Glutamatergic neuron (in vitro differentiated cells): ENCODE measurements at regions not wholly inside any gene's neighbourhood (a gene's known extent, or its start where the extent isn't known, plus 50 kb on each side); places are given as distances from the start of the nearest gene placed in this dataset.

ENCODE experiments used
- DNase-seq: peaks from one replicate; pipeline ENCODE4 v3.0.0; 2022
- H3K27ac Mint-ChIP-seq: one replicate; pipeline ENCODE4 v1.8.0; 2020; ENCODE audit warnings: mild to moderate bottlenecking, mixed read lengths, inconsistent platforms; ENCODE audit not compliant: unreplicated experiment
- H3K27me3 Mint-ChIP-seq: one replicate; pipeline ENCODE4 v1.8.0; 2020; ENCODE audit warnings: mild to moderate bottlenecking, moderate library complexity, mixed read lengths, inconsistent platforms; ENCODE audit not compliant: unreplicated experiment
- H3K36me3 Mint-ChIP-seq: one replicate; pipeline ENCODE4 v1.8.0; 2020; ENCODE audit warnings: mild to moderate bottlenecking, mixed read lengths, inconsistent platforms; ENCODE audit not compliant: unreplicated experiment
- H3K4me1 Mint-ChIP-seq: one replicate; pipeline ENCODE4 v1.8.0; 2020; ENCODE audit warnings: mild to moderate bottlenecking, low read depth, mixed read lengths, inconsistent platforms; ENCODE audit not compliant: unreplicated experiment
- H3K4me3 Mint-ChIP-seq: one replicate; pipeline ENCODE4 v1.8.0; 2020; ENCODE audit warnings: mild to moderate bottlenecking, mixed read lengths, inconsistent platforms; ENCODE audit not compliant: unreplicated experiment
- H3K9me3 Mint-ChIP-seq: one replicate; pipeline ENCODE4 v1.8.0; 2020; ENCODE audit warnings: mild to moderate bottlenecking, moderate library complexity, mixed read lengths, inconsistent platforms; ENCODE audit not compliant: unreplicated experiment
- TF ChIP-seq, protein P1 (sequence below): fragments of 200-600 bp; sonication (generic); IDR thresholded peaks from one replicate; pipeline ENCODE4 v1.5.0; 2021; ENCODE audit not compliant: partially characterized antibody, unreplicated experiment

DNA sequence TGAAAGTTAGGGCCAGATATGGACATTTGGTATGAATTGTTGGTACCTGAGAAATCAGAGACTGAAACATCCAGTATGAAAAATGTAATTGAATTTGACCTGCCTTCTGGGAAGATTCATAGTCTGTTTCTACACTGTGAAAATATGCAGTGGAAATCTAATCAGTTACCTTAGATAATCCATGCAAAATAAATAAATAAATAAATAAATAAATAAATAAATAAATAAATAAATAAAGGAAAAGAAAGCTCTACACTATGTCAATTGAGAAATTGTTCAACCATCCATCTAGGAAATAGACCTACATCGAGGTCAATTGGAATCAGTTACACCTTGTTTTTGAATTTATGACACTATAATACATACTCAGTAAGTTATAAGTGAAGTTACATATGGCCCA, 252.3 kb downstream of the VGLL3 start:
- H3K9me3 Mint-ChIP-seq = no peaks in the 10 kb centered on the region
- no peaks in the 10 kb centered on the region for H3K36me3 Mint-ChIP-seq
- TF ChIP-seq, protein P1, sequence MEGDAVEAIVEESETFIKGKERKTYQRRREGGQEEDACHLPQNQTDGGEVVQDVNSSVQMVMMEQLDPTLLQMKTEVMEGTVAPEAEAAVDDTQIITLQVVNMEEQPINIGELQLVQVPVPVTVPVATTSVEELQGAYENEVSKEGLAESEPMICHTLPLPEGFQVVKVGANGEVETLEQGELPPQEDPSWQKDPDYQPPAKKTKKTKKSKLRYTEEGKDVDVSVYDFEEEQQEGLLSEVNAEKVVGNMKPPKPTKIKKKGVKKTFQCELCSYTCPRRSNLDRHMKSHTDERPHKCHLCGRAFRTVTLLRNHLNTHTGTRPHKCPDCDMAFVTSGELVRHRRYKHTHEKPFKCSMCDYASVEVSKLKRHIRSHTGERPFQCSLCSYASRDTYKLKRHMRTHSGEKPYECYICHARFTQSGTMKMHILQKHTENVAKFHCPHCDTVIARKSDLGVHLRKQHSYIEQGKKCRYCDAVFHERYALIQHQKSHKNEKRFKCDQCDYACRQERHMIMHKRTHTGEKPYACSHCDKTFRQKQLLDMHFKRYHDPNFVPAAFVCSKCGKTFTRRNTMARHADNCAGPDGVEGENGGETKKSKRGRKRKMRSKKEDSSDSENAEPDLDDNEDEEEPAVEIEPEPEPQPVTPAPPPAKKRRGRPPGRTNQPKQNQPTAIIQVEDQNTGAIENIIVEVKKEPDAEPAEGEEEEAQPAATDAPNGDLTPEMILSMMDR = no peak
- no peak overlapping the region for H3K27ac Mint-ChIP-seq
- H3K4me1 Mint-ChIP-seq = peaks cover 6% of the 10 kb centered on the region
- H3K27me3 Mint-ChIP-seq = no peaks in the 10 kb centered on the region
- H3K4me3 Mint-ChIP-seq = no peak overlapping the region
- DNase-seq = no peak

DNA sequence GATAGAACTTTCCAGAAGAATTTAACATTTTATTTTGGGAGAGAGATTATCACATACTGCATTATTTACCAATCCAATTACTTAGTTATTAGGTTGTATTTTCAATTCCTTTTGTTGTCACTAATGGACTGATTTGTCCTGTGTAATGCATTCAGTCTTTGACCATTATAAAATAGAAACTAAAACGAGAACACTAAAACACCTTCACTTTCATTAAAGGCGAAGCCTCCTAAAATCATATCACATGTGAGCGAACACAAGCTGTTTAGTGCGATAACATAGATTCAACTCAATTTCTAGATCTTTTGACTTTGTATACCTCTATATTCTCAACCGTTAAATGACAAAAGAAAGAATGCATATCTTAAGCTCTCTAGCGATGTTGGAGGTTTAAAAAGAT, 253.4 kb downstream of the VGLL3 start:
- DNase-seq = no peak
- H3K27ac Mint-ChIP-seq = no peak overlapping the region
- no peaks in the 10 kb centered on the region for H3K9me3 Mint-ChIP-seq
- H3K36me3 Mint-ChIP-seq = no peaks in the 10 kb centered on the region
- TF ChIP-seq, protein P1 = no peak
- no peaks in the 10 kb centered on the region for H3K4me1 Mint-ChIP-seq
- no peaks in the 10 kb centered on the region for H3K27me3 Mint-ChIP-seq
- H3K4me3 Mint-ChIP-seq = no peak overlapping the region

DNA sequence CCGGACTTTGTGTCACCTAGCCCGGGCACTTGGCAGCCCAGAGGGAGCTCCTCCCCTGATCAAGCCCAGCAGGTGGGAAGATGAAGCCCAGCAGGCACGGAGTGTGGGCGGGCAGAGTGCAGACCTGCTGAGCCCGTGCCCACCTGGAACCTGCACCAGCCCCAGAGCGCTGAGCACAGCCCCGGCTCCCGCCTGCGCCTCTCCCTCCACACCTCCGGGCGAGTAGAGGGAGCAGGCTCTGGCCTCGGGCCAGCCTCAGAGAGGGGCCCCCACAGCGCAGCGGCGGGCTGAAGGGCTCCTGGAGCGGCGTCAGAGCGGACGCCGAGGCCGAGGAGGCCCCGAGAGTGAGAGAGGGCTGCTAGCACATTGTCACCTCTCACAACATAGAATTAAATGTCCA, 257.7 kb downstream of the VGLL3 start:
- no peak for DNase-seq
- Mint-ChIP-seq H3K4me3 (no peak overlapping the region), H3K27ac (no peak overlapping the region), H3K27me3 (no peaks in the 10 kb centered on the region), H3K36me3 (peaks cover 6% of the 10 kb centered on the region), H3K9me3 (no peaks in the 10 kb centered on the region), H3K4me1 (no peaks in the 10 kb centered on the region)
- TF ChIP-seq, protein P1 = no peak

DNA sequence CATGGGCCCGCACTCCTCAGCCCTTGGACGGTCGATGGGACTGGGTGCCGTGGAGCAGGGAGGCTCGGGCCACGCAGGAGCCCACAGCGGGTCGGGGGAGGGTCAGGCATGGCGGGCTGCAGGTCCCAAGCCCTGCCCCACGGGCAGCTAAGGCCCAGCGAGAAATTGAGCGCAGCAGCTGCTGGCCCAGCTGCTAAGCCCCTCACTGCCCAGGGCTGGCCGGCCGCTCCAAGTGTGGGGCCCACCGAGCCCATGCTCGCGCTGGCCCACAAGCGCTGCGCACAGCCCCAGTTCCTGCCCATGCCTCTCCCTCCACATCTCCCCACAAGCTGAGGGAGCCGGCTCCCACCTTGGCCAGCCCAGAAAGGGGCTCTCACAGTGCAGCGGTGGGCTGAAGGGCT, 259.4 kb downstream of the VGLL3 start:
- Mint-ChIP-seq H3K4me3 (no peak overlapping the region), H3K36me3 (peaks cover 6% of the 10 kb centered on the region), H3K4me1 (no peaks in the 10 kb centered on the region), H3K27me3 (no peaks in the 10 kb centered on the region), H3K9me3 (no peaks in the 10 kb centered on the region), H3K27ac (no peak overlapping the region)
- DNase-seq = no peak
- TF ChIP-seq, protein P1 = no peak

DNA sequence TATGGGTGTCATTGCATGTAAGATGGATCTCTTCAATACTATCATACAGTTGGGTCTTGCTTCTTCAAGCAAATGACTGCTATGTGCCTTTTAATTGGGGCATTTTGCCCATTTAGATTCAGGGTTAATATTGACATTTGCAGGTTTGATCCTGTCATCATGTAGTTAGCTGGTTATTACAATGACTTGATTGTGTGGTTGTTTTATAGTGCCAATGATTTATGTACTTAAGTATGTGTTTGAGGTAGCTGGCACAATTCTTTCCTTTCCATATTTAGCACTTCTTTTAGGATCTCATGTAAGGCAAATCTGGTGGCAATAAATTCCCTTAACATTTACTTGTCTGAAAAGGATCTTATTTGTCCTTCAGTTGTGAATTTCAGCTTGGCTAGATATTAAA, 267.5 kb downstream of the VGLL3 start:
- Mint-ChIP-seq H3K27ac (no peak overlapping the region), H3K36me3 (no peaks in the 10 kb centered on the region), H3K27me3 (no peaks in the 10 kb centered on the region)

More for the DNA sequence above, 267.5 kb downstream of the VGLL3 start:
- TF ChIP-seq, protein P1 = no peak
- Mint-ChIP-seq H3K4me1 (no peaks in the 10 kb centered on the region), H3K4me3 (no peak overlapping the region), H3K9me3 (no peaks in the 10 kb centered on the region)
- no peak for DNase-seq
